C4-2B (cell line): ENCODE measurements at regions not wholly inside any gene's neighbourhood (a gene's known extent, or its start where the extent isn't known, plus 50 kb on each side); places are given as distances from the start of the nearest gene placed in this dataset.

Experiments used
- CTCF ChIP-seq: fragments of 450-650 bp; conservative IDR thresholded peaks from 2 replicates; pipeline ENCODE4 v1.5.1; 2017; ENCODE audit warnings: mild to moderate bottlenecking
- ZFX ChIP-seq: fragments of 450-650 bp; IDR thresholded peaks from 2 replicates; pipeline ENCODE4 v1.6.1; 2017

- TF ChIP-seq CTCF: no peak
- no peak for TF ChIP-seq ZFX
Measured at GRCh38 chr18:78457011-78457410, 522.6 kb upstream of the SALL3 start.
